Fibroblast of lung (primary cell): ENCODE measurements at regions not wholly inside any gene's neighbourhood (a gene's known extent, or its start where the extent isn't known, plus 50 kb on each side); places are given as distances from the start of the nearest gene placed in this dataset.
A peak's percentile ranks its signal among the peaks of the same experiment; 100 is the strongest.

Experiments used
- DNase-seq, 2 donors: peaks; one replicate each; pipeline versions ENCODE4 v3.0.0 to v3.0.0-alpha.2; 2010; ENCODE audit warnings: low read depth in 2 of 2
- H2AFZ ChIP-seq: 2 replicates; pipeline ENCODE4 v1.5.1; 2012; ENCODE audit warnings: low read length, control low read depth, inconsistent platforms
- H3K27ac ChIP-seq: 2 replicates; pipeline ENCODE4 v1.5.1; 2011; ENCODE audit warnings: low read length, control low read depth; ENCODE audit not compliant: insufficient read depth
- H3K27me3 ChIP-seq: 2 replicates; pipeline ENCODE4 v1.5.1; 2011; ENCODE audit warnings: mild to moderate bottlenecking, low read length; ENCODE audit not compliant: control insufficient read depth, insufficient read depth
- H3K36me3 ChIP-seq: 2 replicates; pipeline ENCODE4 v1.5.1; 2011; ENCODE audit warnings: low read length; ENCODE audit not compliant: control insufficient read depth, insufficient read depth
- H3K4me1 ChIP-seq: 2 replicates; pipeline ENCODE4 v1.5.1; 2011; ENCODE audit warnings: low read length; ENCODE audit not compliant: control insufficient read depth, insufficient read depth; ENCODE audit errors: extremely low read depth
- H3K4me2 ChIP-seq: 2 replicates; pipeline ENCODE4 v1.5.1; 2011; ENCODE audit warnings: low read length, control low read depth; ENCODE audit not compliant: insufficient read depth; ENCODE audit errors: extremely low read depth
- H3K4me3 ChIP-seq, 4 experiments: fragments of 200-600 bp in 1 of 4; sonication (generic) in 1 of 4; replicated peaks in 1 of 4; 2 replicates each; pipeline ENCODE4 v1.5.1; 2011 to 2016; ENCODE audit warnings: low read length in 4 of 4, low read depth in 3 of 4, mild to moderate bottlenecking in 3 of 4, control low read depth in 2 of 4, inconsistent platforms in 1 of 4, mixed read lengths in 1 of 4; ENCODE audit not compliant: insufficient read depth in 1 of 4; ENCODE audit errors: control extremely low read depth in 1 of 4
- H3K79me2 ChIP-seq: 2 replicates; pipeline ENCODE4 v1.5.1; 2012; ENCODE audit warnings: mild to moderate bottlenecking, low read length, inconsistent platforms; ENCODE audit not compliant: control insufficient read depth, insufficient read depth
- H3K9ac ChIP-seq: 2 replicates; pipeline ENCODE4 v1.5.1; 2011; ENCODE audit warnings: mild to moderate bottlenecking, low read length, control low read depth; ENCODE audit not compliant: insufficient read depth
- H3K9me3 ChIP-seq: 2 replicates; pipeline ENCODE4 v1.5.1; 2012; ENCODE audit warnings: low read depth, low read length; ENCODE audit not compliant: control insufficient read depth, insufficient read depth
- H4K20me1 ChIP-seq: 2 replicates; pipeline ENCODE4 v1.5.1; 2011; ENCODE audit warnings: low read length; ENCODE audit not compliant: control insufficient read depth, insufficient read depth; ENCODE audit errors: extremely low read depth
- EZH2 ChIP-seq: IDR thresholded peaks from 2 replicates; pipeline ENCODE4 v1.5.1; 2012; ENCODE audit warnings: low read length, control low read depth, mild to moderate bottlenecking; ENCODE audit errors: missing control alignments
- TF ChIP-seq, protein P1 (sequence below), 2 donors: IDR thresholded peaks in 1 of 2; conservative IDR thresholded peaks in 1 of 2; 1 replicate in 1 of 2; 2 replicates in 1 of 2; pipeline ENCODE4 v1.5.1; 2011 to 2012; ENCODE audit warnings: low read length in 2 of 2, control low read depth in 1 of 2, inconsistent platforms in 1 of 2, low read depth in 1 of 2, mild to moderate bottlenecking in 1 of 2

DNA sequence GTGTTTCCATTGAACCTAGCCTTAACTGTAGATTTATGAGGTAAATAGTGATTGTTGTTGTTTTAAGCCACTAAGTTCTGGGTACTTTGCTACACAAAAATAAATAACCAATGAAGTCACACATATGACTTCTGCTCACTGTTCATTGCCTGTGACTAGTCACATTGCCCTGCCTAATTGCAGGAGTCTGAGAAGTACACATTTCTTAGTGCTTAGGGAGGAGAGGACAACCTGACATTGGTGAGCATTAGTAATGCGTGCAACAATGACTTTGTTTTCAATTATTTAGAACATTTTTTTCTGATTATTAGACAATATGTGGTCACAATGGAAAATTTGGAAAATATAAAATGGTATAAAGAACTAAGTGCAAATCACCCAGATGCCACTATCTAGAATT lies 133.2 kb upstream of the DAZL start:
- H3K4me2 ChIP-seq, result no peak overlapping the region
- H2AFZ ChIP-seq, result no peak overlapping the region
- DNase-seq, result peak in 1 of 2 donors; percentile 21
- no peak overlapping the region for H3K9ac ChIP-seq
- no peak overlapping the region for H3K4me3 ChIP-seq
- H3K4me1 ChIP-seq, result no peaks in the 10 kb centered on the region
- no peaks in the 10 kb centered on the region for H3K36me3 ChIP-seq
- no peaks in the 10 kb centered on the region for H4K20me1 ChIP-seq
- H3K9me3 ChIP-seq, result peaks cover 2% of the 10 kb centered on the region
- H3K79me2 ChIP-seq, result no peaks in the 10 kb centered on the region
- TF ChIP-seq, protein P1, sequence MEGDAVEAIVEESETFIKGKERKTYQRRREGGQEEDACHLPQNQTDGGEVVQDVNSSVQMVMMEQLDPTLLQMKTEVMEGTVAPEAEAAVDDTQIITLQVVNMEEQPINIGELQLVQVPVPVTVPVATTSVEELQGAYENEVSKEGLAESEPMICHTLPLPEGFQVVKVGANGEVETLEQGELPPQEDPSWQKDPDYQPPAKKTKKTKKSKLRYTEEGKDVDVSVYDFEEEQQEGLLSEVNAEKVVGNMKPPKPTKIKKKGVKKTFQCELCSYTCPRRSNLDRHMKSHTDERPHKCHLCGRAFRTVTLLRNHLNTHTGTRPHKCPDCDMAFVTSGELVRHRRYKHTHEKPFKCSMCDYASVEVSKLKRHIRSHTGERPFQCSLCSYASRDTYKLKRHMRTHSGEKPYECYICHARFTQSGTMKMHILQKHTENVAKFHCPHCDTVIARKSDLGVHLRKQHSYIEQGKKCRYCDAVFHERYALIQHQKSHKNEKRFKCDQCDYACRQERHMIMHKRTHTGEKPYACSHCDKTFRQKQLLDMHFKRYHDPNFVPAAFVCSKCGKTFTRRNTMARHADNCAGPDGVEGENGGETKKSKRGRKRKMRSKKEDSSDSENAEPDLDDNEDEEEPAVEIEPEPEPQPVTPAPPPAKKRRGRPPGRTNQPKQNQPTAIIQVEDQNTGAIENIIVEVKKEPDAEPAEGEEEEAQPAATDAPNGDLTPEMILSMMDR (conservative IDR thresholded peaks at IDR 0.05 in 1 of 2, IDR thresholded peaks at IDR 0.05 in 1 of 2; ENCODE audit: low read depth in 1 of 2, low read length in 2 of 2), result no peak
- no peak for TF ChIP-seq EZH2
- no peak overlapping the region for H3K27ac ChIP-seq
- no peaks in the 10 kb centered on the region for H3K27me3 ChIP-seq

DNA sequence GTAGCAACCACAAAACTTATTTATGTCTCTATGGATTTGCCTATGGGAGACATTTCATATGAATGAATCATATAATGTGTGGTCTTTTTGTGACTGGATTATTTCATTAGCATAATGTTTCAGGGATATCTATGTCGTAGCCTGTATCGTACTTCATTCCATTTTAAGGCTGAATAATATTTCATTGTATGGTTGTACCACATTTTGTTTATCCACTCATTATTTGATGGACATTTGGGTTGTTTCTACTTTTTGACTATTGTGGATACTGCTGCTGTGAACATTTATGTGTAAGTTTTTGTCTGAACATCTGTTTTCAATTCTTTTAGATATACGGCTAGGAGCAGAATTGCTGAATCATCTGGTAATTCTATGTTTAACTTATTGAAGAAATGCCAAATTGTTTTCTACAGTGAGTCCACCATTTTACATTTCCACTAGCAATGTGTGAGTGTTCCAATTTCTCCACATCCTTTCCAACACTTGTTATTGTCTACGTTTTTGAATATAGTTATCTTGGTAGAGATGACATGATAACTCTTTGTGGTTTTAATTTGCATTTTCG lies 134.4 kb upstream of the DAZL start:
- H3K9me3 ChIP-seq, result peaks cover 2% of the 10 kb centered on the region
- H3K4me3 ChIP-seq, result no peak overlapping the region
- no peaks in the 10 kb centered on the region for H3K27me3 ChIP-seq
- DNase-seq, result peak; percentile 66 to 82
- H3K36me3 ChIP-seq, result no peaks in the 10 kb centered on the region
- peak overlapping the region; percentile 14 for H3K27ac ChIP-seq
- no peaks in the 10 kb centered on the region for H4K20me1 ChIP-seq
- no peaks in the 10 kb centered on the region for H3K4me1 ChIP-seq
- no peak overlapping the region for H3K4me2 ChIP-seq
- TF ChIP-seq EZH2, result no peak
- TF ChIP-seq, protein P1 (conservative IDR thresholded peaks at IDR 0.05 in 1 of 2, IDR thresholded peaks at IDR 0.05 in 1 of 2; ENCODE audit: low read depth in 1 of 2, low read length in 2 of 2), result no peak
- H3K9ac ChIP-seq, result no peak overlapping the region
- H2AFZ ChIP-seq, result no peak overlapping the region
- H3K79me2 ChIP-seq, result no peaks in the 10 kb centered on the region

DNA sequence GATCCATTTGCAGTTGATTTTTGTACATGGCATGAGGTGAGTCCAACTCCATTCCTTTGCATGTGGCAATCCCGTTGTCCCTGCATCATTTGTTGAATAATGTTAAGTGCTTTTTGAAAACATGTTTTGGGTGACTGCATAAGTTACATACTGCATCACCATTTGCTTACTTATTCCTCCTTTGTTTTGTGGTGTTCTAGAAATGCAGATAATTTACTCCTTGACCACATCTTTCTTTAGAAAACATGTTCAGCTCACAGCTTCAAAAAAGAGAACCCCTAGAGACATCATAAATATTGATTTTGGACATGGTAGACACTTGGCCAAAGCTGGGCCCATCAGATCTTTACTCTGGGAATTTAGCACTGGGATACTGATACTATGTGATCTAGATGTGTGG lies 135.3 kb upstream of the DAZL start:
- Histone ChIP-seq H2AFZ (no peak overlapping the region), H3K36me3 (no peaks in the 10 kb centered on the region), H4K20me1 (no peaks in the 10 kb centered on the region), H3K27me3 (no peaks in the 10 kb centered on the region), H3K27ac (no peak overlapping the region), H3K79me2 (no peaks in the 10 kb centered on the region), H3K4me1 (no peaks in the 10 kb centered on the region), H3K9me3 (peaks cover 2% of the 10 kb centered on the region), H3K4me3 (no peak overlapping the region), H3K4me2 (no peak overlapping the region), H3K9ac (no peak overlapping the region)
- TF ChIP-seq EZH2, result no peak
- TF ChIP-seq, protein P1 (conservative IDR thresholded peaks at IDR 0.05 in 1 of 2, IDR thresholded peaks at IDR 0.05 in 1 of 2; ENCODE audit: low read depth in 1 of 2, low read length in 2 of 2), result no peak
- DNase-seq, result peak in 1 of 2 donors; percentile 53
